ENCODE measurements at regions not wholly inside any gene's neighbourhood (a gene's known extent, or its start where the extent isn't known, plus 50 kb on each side); places are given as distances from the start of the nearest gene placed in this dataset.

DNA sequence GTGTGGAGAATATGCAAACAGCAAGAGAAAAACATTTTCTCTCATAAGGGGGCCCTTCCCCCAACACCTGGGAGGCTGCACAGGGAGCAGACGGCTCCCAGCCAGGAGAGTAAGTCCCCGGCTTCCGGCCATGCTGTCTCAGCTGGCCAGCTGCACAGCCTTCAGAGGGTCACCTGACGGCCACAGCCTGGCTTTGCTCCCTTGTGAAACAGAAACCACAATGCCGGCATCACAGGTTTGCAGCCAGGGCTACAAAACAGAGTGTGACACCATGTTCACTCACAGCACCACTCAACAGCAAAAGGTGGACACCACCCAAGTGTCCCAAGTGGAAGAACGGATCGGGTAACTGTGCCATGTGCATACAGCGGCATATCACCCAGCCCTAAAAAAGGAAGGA lies 86.9 kb upstream of the GPC1 start:
- TF ChIP-seq, protein P1, sequence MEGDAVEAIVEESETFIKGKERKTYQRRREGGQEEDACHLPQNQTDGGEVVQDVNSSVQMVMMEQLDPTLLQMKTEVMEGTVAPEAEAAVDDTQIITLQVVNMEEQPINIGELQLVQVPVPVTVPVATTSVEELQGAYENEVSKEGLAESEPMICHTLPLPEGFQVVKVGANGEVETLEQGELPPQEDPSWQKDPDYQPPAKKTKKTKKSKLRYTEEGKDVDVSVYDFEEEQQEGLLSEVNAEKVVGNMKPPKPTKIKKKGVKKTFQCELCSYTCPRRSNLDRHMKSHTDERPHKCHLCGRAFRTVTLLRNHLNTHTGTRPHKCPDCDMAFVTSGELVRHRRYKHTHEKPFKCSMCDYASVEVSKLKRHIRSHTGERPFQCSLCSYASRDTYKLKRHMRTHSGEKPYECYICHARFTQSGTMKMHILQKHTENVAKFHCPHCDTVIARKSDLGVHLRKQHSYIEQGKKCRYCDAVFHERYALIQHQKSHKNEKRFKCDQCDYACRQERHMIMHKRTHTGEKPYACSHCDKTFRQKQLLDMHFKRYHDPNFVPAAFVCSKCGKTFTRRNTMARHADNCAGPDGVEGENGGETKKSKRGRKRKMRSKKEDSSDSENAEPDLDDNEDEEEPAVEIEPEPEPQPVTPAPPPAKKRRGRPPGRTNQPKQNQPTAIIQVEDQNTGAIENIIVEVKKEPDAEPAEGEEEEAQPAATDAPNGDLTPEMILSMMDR (IDR thresholded peaks at IDR 0.05) = no peak
- no peak for TF ChIP-seq POLR2A (IDR thresholded peaks at IDR 0.05)
